ENCODE measurements at regions not wholly inside any gene's neighbourhood (a gene's known extent, or its start where the extent isn't known, plus 50 kb on each side); places are given as distances from the start of the nearest gene placed in this dataset.
"Not testable (repeated sequence)": the region's sequence is repeated elsewhere in the genome, so short reads cannot be mapped to it uniquely, and the experiment has no call there.

DNA sequence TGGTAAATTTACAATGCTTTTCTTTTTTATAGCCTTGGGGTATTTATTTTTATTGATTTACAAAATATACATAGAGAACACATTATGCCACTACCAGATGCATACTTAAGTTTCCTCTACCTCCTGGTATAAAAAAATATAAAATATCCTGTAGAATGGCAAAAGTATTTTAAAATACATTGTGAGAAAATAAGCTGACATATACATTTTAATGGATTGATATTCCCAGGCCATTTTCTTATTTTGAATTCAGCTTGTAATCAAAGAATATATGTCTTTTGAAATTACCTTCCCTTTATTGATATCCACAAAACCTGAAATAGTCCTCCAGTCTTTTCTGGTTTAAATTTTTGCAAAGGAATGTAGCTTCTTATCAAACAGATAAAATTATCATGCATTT lies 923.9 kb downstream of the CDH18 start:
- no peak for DNase-seq (ENCODE audit: low read depth)

DNA sequence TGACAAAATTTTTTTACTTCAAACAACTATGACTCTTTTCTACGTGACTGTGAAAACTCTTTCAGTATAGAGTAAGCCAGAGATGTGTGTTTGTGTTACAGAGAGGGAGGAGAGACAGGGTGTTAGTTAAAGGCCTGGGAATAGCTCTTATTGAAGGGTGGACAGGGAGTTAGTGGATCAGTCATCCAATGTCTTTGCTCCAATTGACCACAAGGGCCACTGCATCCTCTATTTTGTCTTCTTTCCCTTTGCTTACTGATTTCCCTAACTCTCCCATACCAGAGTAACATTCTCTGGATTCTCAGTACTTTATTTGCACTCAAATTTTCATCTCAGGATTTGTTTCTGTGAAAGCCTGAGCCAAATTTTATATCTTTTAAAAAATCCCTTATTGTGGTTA lies 920.3 kb downstream of the CDH18 start:
- DNase-seq (ENCODE audit: low read depth), result no peak

DNA sequence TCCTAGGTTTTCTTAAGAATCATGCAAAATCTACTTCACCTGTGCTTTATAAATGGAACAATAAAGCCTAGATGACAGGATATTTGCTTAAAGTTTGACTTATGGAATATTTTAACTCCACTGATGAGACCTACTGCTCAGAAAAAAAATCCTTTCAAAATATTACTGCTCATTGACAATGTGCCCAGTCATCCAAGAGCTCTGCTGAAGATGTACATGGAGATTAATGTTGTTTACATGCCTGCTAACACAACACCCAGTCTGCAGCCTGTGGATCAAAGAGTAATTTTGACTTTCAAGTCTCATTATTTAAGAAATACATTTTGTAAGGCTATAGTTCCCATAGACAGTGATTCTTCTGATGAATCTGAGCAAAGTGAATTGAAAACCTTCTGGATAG lies 889.6 kb downstream of the CDH18 start:
- DNase-seq (ENCODE audit: low read depth), result no peak

DNA sequence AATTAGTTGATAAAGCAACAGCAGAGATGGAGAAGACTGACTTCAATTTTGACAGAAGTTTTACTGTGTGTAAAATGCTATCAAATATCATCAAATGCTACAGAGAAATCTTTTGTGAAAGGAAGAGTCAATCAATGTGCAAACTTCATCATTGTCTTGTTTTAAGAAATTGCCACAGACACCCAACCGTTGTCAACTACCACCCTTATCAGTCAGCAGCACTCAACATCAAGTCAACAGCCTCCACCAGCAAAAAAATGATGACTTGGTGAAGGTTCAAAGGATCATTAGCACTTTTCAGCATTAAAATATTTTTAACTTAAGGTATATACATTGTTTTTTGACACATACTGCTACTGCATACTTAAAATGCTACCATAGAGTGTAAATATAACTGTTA lies 888.8 kb downstream of the CDH18 start:
- no peak for DNase-seq (ENCODE audit: low read depth)

DNA sequence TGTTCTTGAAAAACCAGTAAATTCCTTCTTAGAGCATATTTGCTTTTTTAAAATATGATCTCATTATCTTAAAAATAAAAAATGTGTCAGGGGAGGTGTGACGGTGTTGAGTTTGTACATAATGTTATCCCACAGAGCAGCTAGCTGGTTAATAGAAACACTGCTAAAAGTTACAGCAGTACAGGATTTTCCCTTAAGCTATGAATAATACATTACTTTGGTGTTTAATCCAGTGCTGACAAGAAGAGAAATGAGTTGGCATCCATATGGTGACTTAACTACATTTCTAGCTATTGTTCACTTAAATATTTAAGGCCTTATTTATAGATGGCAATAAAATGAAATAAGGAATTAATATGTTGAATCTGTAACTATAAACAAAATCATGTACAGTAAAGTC lies 883.1 kb downstream of the CDH18 start:
- DNase-seq (ENCODE audit: low read depth), result no peak

DNA sequence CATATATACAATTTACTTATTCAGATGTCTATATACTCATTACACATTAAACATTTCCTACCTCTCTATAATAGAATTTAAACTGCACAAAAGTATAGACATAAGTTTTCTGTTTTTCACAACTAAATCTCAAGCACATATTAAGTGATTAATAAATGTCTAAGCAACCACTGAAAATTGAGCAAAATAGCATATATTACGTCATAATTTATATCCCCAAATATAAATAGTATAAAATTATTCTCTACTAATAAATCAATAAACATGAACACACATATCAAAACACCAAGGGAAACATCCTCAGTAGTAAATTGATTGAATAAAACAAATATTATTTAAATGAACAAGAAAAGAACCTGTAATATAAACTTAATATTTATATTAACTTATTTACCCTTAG lies 865.1 kb downstream of the CDH18 start:
- DNase-seq (ENCODE audit: low read depth), result no peak

DNA sequence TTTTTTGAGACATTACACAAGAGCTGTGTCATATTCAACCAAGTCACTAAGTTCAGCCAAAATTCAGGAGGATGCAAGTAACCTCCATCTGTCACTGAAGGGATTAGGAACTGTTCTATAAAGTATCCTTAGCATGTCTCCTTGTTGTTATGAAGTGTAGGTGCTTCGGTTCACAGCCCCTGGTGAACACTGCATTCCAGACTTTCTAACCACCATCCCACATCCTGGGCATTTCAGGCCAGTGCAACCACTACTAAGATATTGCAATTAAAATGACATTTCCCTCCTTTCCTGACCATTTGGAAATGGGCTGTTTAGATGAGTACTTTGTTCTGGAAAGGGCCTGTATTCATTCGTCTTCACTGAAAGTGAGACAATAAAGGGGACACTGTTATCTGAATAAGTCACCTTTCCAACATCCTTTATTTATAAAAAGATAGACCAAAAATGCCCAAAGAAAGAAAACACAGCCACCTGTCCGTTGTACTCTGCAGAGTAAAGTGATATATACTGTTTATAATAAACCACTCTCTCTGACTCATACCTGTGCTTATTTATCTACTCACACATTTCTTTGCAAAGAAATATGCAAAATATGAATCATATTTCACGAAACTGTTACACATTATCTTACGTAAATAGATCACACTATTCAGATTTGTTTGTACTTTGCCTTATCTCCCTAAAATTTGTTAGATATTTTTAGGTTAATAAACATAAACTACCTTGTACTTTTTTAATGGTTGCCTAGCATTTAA lies 861.9 kb downstream of the CDH18 start:
- DNase-seq (ENCODE audit: low read depth), result no peak

DNA sequence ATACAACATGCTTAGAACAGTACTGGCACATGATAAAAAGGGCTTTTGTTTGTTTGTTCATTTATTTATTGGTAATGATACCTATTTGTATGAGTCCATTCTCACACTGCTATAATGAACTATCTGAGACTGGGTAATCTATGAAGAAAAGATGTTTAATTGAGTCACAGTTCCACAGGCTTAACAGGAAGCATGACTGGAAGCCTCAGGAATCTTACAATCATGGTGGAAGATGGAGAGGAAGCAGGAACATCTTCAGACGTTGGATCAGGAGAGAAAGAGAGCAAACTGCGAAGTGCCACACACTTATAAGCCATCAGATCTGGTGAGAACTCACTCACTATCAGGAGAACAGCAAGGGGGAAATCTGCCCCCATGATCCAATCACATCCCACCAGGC lies 847.7 kb downstream of the CDH18 start:
- DNase-seq (ENCODE audit: low read depth), result no peak

DNA sequence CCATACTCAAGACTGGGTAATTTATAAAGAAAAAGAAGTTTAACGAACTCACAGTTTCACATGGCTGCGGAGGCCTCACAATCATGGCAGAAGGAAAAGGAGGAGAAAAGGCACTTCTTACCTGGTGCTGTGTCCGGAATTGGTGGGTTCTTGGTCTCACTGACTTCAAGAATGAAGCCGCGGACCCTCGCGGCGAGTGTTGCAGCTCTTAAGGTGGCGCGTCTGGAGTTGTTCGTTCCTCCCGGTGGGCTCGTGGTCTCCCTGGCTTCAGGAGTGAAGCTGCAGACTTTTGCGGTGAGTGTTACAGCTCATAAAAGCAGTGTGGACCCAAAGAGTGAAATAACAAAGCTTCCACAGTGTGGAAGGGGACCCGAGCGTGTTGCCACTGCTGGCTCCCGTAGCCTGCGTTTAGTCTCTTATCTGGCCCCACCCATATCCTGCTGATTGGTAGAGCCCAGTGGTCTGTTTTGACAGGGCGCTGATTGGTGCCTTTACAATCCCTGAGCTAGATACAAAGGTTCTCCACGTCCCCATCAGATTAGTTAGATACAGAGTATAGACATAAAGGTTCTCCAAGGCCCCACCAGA lies 846.0 kb downstream of the CDH18 start:
- DNase-seq (ENCODE audit: low read depth), result not testable (repeated sequence)

DNA sequence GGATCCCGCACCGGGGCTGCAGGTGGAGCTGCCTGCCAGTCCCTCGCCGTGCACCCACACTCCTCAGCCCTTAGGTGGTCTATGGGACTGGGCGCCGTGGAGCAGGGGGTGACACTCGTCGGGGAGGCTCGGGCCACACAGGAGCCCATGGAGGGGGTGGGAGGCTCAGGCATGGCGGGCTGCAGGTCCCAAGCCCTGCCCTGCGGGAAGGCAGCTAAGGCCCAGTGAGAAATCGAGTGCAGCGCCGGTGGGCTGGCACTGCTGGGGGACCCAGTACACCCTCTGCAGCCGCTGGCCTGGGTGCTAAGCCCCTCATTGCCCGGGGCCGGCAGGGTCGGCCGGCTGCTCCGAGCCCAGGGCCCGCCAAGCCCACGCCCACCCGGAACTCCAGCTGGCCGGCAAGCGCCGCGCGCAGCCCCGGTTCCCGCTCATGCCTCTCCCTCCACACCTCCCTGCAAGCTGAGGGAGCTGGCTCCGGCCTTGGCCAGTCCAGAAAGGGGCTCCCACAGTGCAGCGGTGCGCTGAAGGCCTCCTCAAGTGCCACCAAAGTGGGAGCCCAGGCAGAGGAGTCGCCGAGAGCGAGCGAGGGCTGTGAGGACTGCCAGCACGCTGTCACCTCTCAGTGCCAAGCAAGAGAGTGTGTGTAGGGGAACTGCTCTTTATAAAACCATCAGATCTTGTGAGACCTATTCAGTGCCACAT lies 845.1 kb downstream of the CDH18 start:
- DNase-seq (ENCODE audit: low read depth), result not testable (repeated sequence)

DNA sequence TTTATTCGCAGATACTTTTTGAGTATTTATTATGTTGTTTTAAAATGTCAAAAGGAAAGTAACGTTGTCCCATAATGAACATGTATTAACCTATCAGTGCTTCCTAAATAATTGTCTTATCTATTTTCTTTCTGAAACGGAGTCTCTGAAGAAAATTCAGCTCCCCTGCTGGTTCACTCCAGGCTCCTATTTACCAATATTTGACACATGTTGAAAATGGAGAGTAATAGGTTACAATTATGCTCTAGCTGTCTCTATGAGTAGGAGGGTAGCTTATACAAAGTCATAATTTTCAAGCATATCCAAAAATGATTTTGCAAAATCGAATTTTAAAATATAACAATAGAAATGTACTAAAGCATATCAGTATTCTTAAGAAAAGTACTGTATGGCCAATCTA lies 844.1 kb downstream of the CDH18 start:
- no peak for DNase-seq (ENCODE audit: low read depth)

DNA sequence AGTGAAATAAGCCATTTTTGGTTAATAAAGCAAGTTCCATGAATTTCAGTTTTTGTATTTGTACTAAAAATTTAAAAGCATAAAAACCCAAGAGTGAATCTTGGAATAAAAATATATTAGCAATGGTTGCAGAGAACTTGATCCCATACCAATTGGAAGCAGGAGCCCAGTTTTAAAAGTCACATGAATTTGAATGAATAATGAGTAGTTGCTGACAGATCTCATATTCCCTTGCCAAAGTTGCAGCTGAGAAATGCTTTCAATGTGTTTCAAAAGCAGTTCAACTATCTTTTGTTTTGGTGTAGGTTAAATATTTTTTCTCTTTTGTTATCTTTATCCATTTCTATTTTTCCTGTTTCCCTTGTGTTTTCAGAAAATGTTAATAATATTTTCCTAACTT lies 818.6 kb downstream of the CDH18 start:
- DNase-seq (ENCODE audit: low read depth), result no peak

DNA sequence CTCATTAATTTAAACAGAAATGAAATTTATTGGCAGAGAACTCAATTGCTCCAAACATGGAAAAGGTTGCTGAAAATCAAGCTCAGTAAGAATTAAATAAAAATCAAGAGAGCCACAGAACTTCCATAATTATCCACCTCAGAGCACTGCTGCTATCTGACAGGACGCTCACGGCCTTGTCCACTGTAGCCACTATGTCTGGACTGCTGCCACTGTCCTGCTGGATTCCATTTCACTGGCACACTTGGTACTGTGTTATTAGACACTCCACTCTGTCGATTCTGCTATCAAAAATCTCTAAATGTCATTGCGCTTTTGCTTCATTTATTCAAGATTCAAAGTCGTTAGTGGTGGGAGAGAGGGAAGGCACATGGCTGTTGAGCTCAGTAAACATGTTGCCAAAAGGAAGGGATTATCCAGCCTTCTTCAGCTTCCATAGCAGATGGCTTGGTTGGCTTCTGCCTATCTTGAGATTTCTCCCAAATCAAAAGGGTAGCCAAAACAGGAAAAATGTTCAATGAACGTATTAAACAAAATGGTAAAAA lies 815.0 kb downstream of the CDH18 start:
- no peak for DNase-seq (ENCODE audit: low read depth)

DNA sequence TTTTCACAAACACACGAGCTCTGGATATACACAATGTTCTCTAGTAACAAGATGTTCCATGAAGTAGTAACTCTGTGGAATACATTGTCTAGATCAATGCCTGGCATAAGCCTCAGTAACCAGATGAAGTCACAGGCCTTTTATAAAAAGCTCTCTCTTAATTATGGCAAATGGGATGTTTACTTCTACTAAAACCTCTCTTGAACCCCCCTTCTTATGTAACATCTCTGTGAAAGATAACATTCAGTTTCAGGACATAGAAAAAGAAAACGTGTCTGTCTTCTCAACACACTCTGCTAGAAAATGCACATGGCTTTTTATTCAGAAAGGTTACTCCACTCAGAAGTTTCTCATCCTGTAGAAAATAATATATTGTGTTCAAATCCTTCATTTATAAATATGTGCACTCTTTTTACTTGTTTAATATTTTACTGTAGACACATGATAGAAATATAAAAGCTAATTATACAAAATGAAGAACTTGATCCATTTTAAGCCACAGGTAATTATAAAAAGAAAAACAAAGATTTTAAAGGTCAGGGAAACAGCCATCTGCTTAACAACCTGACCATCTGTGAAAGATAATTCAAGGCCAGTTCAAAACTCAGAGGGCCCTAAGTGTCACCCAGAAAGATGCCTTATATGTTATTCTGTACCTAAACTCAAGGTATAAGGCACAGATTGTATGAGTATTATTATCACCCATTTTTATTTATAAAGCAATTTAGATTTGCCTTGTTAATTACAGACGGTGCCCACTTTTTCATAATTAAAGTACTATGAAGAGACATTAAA lies 812.0 kb downstream of the CDH18 start:
- no peak for DNase-seq (ENCODE audit: low read depth)

DNA sequence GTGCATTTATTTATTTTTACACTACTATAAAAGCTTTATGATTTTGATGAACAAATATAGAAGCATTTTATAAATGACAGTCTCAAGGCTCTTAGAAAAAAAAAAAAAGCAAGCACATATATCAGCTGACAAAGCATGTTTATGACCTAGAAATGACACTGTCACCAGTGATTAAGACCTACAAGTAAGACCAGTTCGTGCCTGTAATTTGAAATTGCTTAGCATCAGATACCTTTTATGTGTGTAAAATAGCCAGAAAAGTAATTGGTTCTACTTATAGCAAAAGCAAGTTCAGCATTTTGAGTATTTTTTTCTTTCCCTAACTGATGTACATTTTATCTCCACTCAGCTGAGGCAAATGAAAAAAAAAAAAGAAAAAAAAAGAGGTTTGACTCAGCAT lies 808.4 kb downstream of the CDH18 start:
- no peak for DNase-seq (ENCODE audit: low read depth)

DNA sequence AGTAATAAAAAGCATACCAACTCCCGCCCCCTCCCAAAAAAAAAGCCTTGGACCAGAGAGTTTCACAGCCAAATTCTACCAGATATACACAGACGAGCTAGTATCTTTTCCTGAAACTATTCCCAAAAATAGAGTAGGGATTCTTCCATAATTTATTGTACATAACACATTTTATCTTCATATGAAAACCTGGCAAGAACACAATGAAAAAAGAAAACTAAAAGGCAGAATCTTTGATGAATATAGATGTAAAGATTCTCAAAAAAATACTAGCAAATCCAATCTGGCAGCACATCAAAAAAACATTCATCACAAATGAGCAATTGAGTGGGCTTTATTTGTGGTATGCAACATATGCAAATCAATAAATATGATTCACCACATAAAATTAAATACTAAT lies 798.8 kb downstream of the CDH18 start:
- DNase-seq (ENCODE audit: low read depth), result no peak

DNA sequence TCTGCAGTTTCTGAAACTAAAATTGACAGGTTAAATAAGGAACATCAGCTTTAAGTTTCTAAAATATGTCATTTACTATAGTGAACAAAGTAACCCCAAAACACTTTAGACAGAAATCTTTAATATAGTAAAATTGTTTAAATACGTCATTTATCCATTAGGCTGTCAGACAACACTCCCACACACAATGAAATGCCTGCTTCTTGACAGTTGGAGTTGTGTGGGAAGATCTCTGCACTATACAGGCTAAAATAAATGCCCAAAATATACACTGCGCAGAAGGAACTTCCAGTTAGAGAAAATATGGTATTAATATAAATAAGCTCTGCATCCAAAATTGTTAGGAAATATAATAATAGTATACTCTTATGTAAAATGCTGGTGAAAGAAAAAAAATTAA lies 794.4 kb downstream of the CDH18 start:
- no peak for DNase-seq (ENCODE audit: low read depth)

DNA sequence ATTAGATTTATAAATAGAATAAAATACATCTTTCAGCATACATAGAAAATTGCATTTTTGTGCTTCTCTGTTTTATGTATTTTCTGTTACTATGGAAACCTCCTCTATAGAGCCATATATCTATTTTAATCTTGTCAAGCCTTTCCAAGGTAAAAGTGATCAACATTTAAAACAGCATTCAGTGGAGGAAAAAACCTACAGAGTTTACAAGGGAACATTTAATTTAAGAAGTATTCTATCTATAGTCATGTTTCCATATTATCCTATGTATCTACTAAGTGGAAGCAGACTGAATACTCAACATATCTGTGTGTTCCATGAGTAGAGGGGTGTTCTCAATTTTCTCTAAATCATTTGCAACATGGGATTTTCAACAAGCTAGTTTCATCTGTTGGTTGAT lies 791.4 kb downstream of the CDH18 start:
- DNase-seq (ENCODE audit: low read depth), result no peak

DNA sequence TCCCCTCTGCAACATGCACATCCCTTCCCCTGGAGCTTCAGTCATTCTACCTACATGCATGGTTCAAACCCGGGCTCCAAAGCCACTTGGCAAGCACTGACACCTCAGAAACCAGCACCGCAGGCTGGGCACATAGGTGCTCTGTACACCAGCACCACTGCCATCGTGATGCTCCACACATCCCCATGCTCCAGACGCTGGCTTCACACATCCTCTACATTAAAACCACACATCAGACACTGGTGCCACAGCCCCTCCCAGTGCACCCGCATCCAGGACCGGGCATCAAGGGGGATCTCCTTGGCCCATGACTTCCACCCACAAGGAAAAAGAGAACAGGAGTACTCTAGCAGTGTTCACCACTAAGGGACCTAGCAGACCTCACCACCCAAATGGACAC lies 787.7 kb downstream of the CDH18 start:
- no peak for DNase-seq (ENCODE audit: low read depth)

DNA sequence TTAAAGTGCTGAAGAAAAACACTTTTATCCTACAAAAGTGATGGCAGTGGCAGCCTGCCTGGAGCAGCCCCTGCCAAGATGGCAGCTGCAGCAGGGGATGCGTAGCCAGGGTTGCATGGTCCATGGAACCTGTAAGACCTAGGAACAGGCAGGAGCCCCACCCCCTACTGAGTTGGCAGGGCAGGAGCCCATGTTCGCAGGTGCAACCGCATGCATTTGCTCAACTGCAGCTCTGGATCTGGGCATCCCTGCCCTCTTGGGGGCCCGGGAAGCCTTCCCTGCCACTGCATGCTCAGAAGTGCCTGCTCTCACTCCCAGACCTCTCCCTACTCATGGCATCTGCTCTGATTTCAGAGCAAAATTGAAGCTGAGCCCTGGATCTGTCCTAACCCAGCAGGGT lies 779.6 kb downstream of the CDH18 start:
- DNase-seq (ENCODE audit: low read depth), result no peak

DNA sequence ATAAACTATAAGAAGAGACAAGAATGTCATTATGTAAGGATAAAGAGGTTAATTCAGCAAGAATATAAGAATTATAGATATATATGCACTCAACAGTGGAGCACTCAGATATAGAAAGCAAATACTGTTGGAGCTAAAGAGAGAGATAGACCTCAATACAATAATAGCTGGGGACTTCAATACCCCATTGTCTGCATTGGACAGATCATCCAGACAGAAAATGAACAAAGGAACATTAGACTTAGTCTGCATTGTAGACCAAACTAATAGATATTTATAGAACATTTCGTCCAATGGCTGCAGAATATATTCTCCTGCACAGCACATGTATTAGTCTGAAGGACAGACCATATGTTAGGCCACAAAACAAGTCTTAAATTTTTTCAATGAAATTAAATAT lies 777.1 kb downstream of the CDH18 start:
- DNase-seq (ENCODE audit: low read depth), result no peak

DNA sequence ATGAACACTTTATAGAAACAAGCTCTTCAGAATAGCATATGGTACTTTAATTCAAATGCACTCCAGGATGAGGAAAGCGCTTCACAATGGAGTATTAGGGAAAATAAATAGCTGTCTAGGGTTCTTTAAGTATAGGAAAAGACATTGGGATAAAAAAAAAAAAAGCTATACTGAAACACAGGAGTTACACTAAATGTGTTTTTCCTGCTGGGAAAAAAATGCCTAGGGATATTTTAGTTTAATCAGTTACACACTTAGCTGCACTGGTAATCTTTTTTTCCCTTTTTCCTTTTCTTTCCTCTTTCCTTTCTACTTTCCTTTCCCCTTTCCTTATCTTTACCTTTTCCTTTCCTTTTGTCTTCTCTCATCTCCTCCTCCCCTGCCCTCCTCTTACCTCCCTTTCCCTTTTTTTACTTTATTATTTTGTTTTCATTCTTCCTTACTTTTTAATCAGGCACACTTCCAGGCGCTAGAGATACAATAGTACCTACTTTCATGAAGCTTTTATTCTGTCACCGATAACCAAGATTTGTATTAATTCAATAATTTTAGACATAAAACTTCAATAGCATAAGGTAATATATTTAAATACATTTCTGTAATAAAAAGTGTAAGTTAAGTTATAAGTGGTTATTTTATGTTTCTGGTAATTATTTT lies 758.7 kb downstream of the CDH18 start:
- no peak for DNase-seq (ENCODE audit: low read depth)

All from iris pigment epithelial cell (primary cell).